ENCODE measurements at regions not wholly inside any gene's neighbourhood (a gene's known extent, or its start where the extent isn't known, plus 50 kb on each side); places are given as distances from the start of the nearest gene placed in this dataset.

DNA sequence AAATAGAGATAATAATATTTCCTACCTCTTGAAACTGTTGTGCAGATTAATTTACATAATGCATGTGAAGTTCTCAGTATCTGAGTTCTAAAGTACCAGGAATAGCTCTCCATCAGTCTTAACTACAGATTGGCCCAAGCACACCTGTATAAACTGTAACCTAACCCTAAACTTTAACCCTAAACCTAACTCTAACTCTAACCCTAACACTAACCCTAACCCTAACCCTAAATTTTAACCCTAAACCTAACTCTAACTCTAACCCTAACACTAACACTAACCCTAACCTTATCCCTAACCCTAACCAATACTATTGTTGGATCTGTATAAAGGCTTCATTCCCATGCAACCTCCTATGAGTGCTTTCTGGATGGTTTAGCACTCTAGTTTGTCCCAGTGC, 1445.9 kb upstream of the TENM4 start:
- H3K27me3 Mint-ChIP-seq, result no peaks in the 10 kb centered on the region
- no peak overlapping the region for H3K27ac Mint-ChIP-seq

DNA sequence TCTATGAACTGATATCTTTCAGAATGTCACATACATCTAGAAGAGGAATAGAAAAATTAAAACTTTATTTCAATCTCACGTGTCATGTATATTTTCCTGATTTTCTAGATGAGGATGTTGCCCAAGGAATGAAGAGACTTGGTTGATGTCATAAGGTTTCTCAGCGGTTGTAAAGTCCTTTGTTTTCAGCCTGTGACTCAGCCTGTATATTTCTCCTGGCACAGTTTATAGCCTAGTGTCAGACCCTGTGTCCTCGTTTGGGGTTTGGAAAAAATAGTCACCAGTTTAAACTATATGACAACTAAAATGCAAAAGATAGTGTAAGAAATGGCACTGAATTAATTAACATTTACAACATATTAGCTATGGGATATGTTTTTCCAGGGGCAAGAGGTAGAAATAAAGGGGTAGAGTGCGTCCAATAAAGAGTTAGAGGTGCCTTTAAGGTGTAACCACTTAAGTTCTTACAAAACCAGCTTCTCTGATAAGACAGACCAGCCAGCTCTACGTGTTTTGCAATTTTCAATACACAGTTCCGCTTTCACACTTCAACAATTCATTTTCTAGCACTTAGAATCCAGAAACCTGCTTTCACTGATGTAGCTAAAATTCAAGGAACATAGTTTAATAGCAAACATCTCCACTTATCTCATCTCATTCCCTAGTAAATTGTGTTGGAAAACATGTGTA, 1432.6 kb upstream of the TENM4 start:
- H3K27ac Mint-ChIP-seq, result no peak overlapping the region
- no peaks in the 10 kb centered on the region for H3K4me1 Mint-ChIP-seq (ENCODE audit: low read depth)

More for the DNA sequence above, 1445.9 kb upstream of the TENM4 start:
- H3K4me3 Mint-ChIP-seq, result no peak overlapping the region
- H3K9me3 Mint-ChIP-seq (ENCODE audit: low read depth), result peaks cover 3% of the 10 kb centered on the region
- H3K36me3 Mint-ChIP-seq, result no peaks in the 10 kb centered on the region
- H3K4me1 Mint-ChIP-seq (ENCODE audit: low read depth), result no peaks in the 10 kb centered on the region

DNA sequence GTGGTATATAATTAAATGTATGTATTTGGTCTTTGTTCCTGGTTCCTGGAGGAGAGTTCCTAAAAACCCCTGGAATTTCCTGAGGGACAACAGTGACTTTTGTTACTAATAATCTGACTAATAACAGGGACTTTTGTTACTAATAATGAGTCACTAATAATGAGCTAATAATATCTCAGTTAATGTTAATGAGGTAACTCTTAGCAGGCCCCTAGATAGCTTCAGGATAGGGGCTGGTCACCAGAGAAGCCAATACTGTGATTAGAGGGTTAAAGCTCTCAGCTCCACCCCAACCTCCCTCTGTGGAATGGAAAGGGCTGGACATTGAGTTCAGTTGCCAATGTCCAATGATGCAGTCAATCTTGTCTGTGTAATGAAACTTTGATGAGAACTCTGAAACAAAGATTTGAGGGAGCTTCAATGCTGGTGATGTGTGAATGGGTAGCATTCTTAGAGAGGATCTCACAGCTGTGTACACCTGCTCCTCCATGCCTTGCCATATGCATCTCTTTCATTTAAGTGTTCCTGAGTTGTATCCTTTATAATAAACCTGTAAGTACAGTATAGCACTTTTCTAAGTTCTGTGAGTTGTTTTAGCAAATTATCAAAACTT, 1431.4 kb upstream of the TENM4 start:
- Mint-ChIP-seq H3K27me3 (no peaks in the 10 kb centered on the region), H3K27ac (no peak overlapping the region), H3K9me3 (ENCODE audit: low read depth) (peaks cover 19% of the 10 kb centered on the region), H3K4me3 (no peak overlapping the region), H3K36me3 (no peaks in the 10 kb centered on the region), H3K4me1 (ENCODE audit: low read depth) (no peaks in the 10 kb centered on the region)

More for the DNA sequence above, 1432.6 kb upstream of the TENM4 start:
- no peak overlapping the region for H3K4me3 Mint-ChIP-seq
- peaks cover 13% of the 10 kb centered on the region for H3K9me3 Mint-ChIP-seq (ENCODE audit: low read depth)
- no peaks in the 10 kb centered on the region for H3K36me3 Mint-ChIP-seq
- H3K27me3 Mint-ChIP-seq, result no peaks in the 10 kb centered on the region

DNA sequence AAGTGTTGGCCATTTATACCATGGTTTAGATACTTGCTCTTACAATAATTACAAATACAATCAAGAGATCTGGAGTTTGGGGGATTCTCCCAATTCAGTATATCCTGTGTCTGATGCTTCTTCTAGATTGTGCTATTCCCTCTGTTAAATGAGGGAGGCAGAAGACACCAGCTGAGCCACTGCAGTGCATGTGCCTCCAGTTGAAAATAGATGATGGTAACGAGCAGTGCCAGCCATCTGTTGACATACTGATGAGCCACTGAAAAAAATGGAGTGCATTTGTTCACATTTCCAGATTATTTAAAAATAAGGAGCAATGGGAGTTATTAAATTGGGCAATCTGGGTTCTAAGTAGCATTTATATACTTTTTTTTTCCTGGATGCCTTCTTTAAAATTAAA, 1428.0 kb upstream of the TENM4 start:
- no peak overlapping the region for H3K4me3 Mint-ChIP-seq
- no peaks in the 10 kb centered on the region for H3K27me3 Mint-ChIP-seq
- H3K27ac Mint-ChIP-seq, result no peak overlapping the region
- H3K4me1 Mint-ChIP-seq (ENCODE audit: low read depth), result no peaks in the 10 kb centered on the region
- no peaks in the 10 kb centered on the region for H3K36me3 Mint-ChIP-seq
- peaks cover 20% of the 10 kb centered on the region for H3K9me3 Mint-ChIP-seq (ENCODE audit: low read depth)

DNA sequence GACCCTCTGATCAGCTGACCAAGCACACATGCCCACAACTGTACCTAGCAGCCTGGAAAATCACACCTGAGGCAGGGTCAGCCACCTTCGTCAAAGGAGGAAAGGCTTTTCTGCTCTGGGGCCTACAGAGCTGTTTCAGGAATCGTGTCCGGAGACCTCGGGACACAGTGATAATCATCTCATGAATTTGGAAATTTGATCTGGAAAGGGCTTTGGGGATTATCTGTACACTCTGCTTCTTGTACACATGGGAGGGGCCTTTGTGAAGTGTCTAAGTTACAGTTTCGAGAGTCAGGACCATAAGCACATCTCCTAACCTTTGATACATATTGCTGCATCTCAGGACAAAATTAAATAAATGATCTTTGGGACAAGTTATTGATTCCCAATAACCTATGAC, 1421.2 kb upstream of the TENM4 start:
- H3K27ac Mint-ChIP-seq, result no peak overlapping the region
- H3K4me1 Mint-ChIP-seq (ENCODE audit: low read depth), result no peaks in the 10 kb centered on the region
- H3K9me3 Mint-ChIP-seq (ENCODE audit: low read depth), result peaks cover 9% of the 10 kb centered on the region

DNA sequence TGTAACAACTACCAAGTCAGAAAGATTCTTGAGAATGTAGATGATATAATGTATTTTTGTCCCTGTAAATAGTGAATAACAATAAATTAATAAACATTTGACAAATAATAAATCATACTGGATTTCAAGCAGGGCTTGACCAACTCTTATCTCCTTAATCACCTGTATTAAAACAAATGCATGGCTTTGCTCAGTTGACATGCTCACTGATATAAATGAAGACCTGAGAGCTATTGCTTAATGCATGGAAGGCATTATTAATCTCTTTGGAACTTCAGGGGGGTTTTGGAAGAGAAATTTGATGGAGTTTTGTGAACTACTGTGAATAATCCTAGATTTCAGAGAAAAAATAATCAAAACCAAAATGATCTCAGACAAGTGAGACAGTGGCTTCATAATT, 1420.4 kb upstream of the TENM4 start:
- H3K27ac Mint-ChIP-seq, result no peak overlapping the region
- no peak overlapping the region for H3K4me3 Mint-ChIP-seq
- no peaks in the 10 kb centered on the region for H3K4me1 Mint-ChIP-seq (ENCODE audit: low read depth)
- H3K27me3 Mint-ChIP-seq, result no peaks in the 10 kb centered on the region
- peaks cover 5% of the 10 kb centered on the region for H3K9me3 Mint-ChIP-seq (ENCODE audit: low read depth)
- no peaks in the 10 kb centered on the region for H3K36me3 Mint-ChIP-seq

More for the DNA sequence above, 1421.2 kb upstream of the TENM4 start:
- no peaks in the 10 kb centered on the region for H3K27me3 Mint-ChIP-seq
- no peak overlapping the region for H3K4me3 Mint-ChIP-seq
- no peaks in the 10 kb centered on the region for H3K36me3 Mint-ChIP-seq

DNA sequence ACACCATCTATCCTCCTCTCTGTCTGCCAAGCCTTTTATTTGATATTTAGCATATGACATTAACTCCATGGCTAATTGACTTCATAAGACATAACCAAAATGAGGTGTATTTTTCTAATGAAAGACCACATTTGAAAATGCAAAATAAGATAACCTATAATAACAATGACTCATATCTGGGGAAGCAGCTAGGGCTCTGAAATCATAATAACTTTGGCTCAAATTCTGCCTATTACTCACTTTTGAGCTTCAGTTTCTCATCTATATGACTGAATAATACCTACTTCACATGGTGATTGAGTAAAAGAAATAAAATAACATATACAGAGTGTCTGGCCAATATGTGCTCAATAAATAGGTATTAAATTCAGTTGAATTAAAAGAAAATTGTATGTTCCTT, 1419.8 kb upstream of the TENM4 start:
- no peaks in the 10 kb centered on the region for H3K36me3 Mint-ChIP-seq
- no peaks in the 10 kb centered on the region for H3K4me1 Mint-ChIP-seq (ENCODE audit: low read depth)
- H3K27me3 Mint-ChIP-seq, result no peaks in the 10 kb centered on the region
- no peak overlapping the region for H3K27ac Mint-ChIP-seq
- H3K4me3 Mint-ChIP-seq, result no peak overlapping the region
- H3K9me3 Mint-ChIP-seq (ENCODE audit: low read depth), result peaks cover 5% of the 10 kb centered on the region

DNA sequence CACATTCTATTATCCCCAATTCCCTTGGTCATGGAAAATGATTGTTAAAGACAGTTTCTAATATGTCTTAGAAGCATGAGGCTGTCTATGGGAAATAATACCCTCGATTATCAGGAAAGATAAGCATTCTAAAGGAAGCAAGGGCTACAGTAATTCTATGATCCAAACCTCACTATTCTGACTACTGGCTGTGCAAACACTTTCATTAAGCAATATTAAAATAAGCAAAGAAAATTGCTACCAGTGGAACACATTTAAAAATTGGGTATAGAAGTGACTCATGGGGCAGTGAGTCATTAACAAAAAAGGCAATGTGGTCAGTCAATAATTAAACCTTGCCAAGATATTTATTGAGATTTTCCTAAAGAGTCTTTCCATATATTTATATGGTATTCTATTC, 1415.2 kb upstream of the TENM4 start:
- Mint-ChIP-seq H3K36me3 (no peaks in the 10 kb centered on the region), H3K4me1 (ENCODE audit: low read depth) (no peaks in the 10 kb centered on the region), H3K27ac (no peak overlapping the region), H3K9me3 (ENCODE audit: low read depth) (no peaks in the 10 kb centered on the region), H3K27me3 (no peaks in the 10 kb centered on the region), H3K4me3 (no peak overlapping the region)

DNA sequence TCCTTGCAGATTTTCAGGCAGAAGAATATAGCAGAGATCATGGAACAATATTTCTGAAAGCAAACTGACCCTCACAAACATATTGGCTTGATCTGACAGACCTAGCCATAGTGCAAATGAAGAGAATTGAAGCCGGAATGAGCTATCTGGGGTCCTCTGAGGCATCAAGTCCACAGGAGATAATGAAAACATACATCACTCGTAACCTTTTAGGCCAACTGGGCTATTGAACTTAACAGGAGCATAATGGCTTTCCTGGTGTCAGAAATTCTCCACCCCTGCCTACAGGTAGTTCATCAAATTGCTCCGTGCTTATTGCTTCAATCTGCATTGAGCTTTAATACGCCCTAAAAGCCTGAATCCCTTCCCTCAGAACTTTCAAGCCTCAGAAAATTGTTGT, 1414.6 kb upstream of the TENM4 start:
- Mint-ChIP-seq H3K27ac (no peak overlapping the region), H3K27me3 (no peaks in the 10 kb centered on the region), H3K36me3 (no peaks in the 10 kb centered on the region), H3K4me3 (no peak overlapping the region), H3K9me3 (ENCODE audit: low read depth) (no peaks in the 10 kb centered on the region), H3K4me1 (ENCODE audit: low read depth) (no peaks in the 10 kb centered on the region)

DNA sequence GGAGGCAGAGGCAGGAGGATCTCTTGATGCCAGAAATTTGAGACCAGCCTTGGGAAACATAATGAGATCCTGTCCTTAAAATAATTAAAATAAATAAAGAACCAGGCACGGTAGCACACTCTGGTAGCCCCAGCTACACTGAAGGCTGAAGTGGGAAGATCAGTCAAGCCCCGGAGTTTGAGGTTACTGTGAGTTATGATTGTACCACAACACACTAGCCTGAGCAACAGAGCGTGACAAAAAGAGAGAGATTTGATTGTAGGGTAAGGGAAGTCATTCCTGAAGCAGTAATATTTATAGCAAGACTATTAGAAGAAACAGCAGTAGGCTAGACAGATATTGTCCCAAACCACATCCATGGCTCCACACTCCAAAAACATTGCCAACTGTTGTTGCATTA, 1408.4 kb upstream of the TENM4 start:
- no peaks in the 10 kb centered on the region for H3K27me3 Mint-ChIP-seq
- no peaks in the 10 kb centered on the region for H3K4me1 Mint-ChIP-seq (ENCODE audit: low read depth)
- no peak overlapping the region for H3K4me3 Mint-ChIP-seq
- H3K36me3 Mint-ChIP-seq, result no peaks in the 10 kb centered on the region
- H3K9me3 Mint-ChIP-seq (ENCODE audit: low read depth), result peaks cover 8% of the 10 kb centered on the region
- H3K27ac Mint-ChIP-seq, result no peak overlapping the region

DNA sequence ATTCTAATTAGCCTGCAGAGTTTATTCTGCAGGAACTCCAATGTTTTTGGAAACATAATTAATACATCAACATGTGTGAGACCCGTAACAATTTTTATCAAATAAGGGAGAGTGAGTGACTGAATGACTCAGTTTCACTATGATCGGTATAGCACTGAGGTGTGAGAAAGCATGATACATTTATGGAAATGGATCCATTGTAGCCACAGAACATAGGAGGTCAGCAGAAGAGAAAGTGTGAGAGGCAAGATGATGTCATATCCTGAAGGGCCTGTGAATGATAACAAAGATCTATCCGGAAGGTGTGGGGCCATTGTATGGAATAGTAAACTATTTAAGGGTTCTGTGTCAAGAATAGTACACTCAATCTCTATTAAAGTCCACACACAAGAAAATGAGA, 1406.1 kb upstream of the TENM4 start:
- Mint-ChIP-seq H3K27ac (no peak overlapping the region), H3K9me3 (ENCODE audit: low read depth) (peaks cover 13% of the 10 kb centered on the region), H3K27me3 (no peaks in the 10 kb centered on the region), H3K36me3 (no peaks in the 10 kb centered on the region), H3K4me1 (ENCODE audit: low read depth) (no peaks in the 10 kb centered on the region), H3K4me3 (no peak overlapping the region)

DNA sequence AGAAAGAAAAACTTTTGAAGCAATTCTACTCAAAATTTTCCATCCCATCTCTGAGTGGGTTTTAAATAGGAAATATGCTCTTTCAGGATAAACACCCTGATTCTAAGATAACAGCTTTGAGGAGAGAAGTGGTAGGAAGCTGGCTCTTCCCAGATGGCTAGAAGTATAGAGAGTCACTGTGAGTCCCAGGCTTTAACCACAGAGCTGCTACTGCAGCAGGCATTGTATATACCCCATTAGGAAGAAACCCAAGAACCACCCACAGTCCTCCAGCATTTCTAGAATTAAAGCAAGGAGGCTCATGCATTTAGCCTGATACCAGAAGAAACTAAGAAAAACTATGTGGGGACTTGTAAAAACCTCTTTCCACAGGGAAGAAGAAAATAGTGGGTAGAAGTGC, 1405.6 kb upstream of the TENM4 start:
- Mint-ChIP-seq H3K27me3 (no peaks in the 10 kb centered on the region), H3K36me3 (no peaks in the 10 kb centered on the region), H3K9me3 (ENCODE audit: low read depth) (peaks cover 15% of the 10 kb centered on the region), H3K4me1 (ENCODE audit: low read depth) (no peaks in the 10 kb centered on the region), H3K4me3 (no peak overlapping the region), H3K27ac (no peak overlapping the region)

DNA sequence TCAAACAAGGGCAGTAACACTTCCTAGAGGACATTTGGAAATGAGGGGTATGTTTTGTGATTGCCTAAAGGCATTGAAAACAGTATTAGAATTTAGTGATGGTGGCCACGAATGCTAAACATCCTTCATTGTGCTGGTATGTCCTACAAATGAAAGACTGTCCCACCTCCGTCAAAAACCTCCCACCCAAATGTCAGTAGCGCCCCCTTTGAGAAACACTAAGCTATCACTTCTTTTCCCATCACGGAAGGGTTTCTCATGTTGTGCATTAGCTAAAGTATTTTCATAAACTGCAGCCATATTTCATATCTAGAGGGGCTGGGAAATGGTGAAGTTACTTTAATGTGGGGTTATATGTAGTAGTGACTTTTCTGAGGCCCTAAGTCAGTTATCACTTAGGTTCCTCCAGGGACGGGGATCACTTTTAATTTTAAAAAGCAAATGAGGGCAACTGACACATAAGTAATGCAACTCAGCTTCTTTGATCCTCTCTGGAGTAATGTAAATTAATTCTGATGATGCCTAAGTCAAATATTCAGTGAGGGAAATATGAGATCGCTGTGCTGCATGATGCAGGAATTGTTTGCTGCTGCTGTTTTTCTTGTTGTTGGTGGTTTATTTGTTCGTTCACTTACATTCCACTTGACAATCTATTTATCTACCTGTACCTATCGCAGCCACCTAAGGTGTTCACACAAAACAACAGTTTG, 1403.4 kb upstream of the TENM4 start:
- Mint-ChIP-seq H3K4me3 (no peak overlapping the region), H3K36me3 (no peaks in the 10 kb centered on the region), H3K27me3 (no peaks in the 10 kb centered on the region), H3K9me3 (ENCODE audit: low read depth) (peaks cover 16% of the 10 kb centered on the region), H3K4me1 (ENCODE audit: low read depth) (no peaks in the 10 kb centered on the region), H3K27ac (no peak overlapping the region)

DNA sequence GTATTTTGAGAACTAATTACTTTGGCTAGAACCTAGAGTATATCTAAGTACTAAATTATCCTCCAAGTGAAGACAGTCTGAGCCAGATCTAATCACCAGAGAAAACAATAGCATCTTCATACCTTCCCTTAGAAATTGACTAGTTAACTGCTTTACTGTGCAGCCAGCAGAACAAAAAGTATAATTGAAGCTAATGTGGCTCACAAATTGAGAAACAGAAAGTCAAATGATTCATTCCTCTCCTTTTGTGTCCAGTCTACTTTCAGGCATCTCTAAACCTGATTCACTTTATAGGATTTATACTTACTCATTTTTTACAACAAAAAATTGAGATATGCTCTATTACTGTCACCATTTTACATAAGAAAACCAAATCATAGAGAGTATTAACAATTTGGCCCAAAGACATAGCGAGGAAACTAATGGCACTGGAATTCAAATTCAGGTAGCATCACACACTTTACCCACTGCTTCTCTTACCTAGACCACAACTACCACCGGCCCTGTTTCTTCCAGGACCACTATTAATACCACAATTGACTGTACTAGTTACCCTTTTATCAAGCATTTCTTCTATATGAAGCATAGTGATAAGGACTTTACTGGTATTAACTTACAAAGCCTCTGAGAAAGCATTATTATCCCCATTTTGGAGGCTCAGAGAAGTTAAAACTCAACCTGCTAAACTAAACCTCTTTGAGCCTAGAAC, 1402.6 kb upstream of the TENM4 start:
- H3K4me1 Mint-ChIP-seq (ENCODE audit: low read depth), result no peaks in the 10 kb centered on the region
- H3K9me3 Mint-ChIP-seq (ENCODE audit: low read depth), result peaks cover 13% of the 10 kb centered on the region
- H3K36me3 Mint-ChIP-seq, result no peaks in the 10 kb centered on the region
- no peaks in the 10 kb centered on the region for H3K27me3 Mint-ChIP-seq
- H3K4me3 Mint-ChIP-seq, result no peak overlapping the region
- no peak overlapping the region for H3K27ac Mint-ChIP-seq

DNA sequence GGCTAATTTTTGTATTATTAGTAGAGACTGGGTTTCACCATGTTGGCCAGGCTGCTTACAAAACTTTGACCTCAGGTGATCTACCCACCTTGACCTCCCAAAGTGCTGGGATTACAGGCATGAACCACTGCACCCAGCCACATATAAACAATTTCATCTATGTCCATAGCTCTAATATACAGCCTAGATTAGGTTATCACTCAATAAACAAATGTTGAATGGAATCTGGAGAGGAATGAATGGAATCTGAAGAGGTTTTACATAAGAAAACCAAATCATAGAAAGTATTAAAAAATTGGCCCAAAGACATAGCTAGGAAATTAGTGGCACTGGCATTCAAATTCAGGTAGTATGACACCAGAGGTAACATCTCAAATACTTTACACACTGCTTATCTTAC, 1401.4 kb upstream of the TENM4 start:
- H3K9me3 Mint-ChIP-seq (ENCODE audit: low read depth), result peaks cover 16% of the 10 kb centered on the region
- H3K4me3 Mint-ChIP-seq, result no peak overlapping the region
- H3K27me3 Mint-ChIP-seq, result no peaks in the 10 kb centered on the region
- H3K36me3 Mint-ChIP-seq, result no peaks in the 10 kb centered on the region
- no peaks in the 10 kb centered on the region for H3K4me1 Mint-ChIP-seq (ENCODE audit: low read depth)
- no peak overlapping the region for H3K27ac Mint-ChIP-seq
